ENCODE measurements at regions not wholly inside any gene's neighbourhood (a gene's known extent, or its start where the extent isn't known, plus 50 kb on each side); places are given as distances from the start of the nearest gene placed in this dataset.

DNA sequence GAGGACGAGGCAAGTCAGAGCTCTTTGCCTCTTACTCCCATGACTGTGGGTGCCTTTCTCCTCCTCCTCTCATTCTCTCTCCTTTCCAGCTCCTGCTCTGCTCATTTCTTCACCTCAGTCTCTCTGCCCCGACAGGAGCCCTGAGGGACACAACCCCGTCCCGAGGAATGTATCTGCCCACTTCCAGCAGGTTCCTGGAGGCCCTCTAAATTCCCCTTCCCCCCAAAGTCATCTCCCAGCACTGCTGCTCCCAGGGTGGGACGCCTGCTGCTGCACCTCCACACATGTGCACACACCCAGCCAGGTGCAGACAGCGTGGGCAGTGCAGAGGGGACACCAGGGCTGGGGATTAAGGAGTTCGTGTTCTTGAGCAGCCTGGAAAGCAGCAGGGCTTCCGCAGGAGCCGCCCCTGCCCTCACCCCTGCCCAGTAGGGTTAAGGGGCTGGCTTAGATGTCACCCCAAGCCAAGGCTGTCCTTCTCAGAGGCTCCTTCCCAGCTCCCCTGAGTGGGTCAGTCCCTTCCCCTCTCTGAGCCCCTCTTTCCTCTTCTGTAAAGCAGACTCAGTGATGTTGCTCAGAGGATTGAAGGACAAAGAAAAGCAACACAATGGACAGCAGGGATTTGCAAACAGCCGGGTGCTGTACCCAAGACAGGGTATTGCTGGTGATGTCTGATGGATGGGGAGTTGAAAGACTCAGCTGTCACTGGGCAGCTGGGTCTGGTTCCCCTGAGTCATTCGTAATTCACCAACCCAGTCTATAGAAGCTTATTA is 346.0 kb downstream of the MATN1 start:
- no peak for TF ChIP-seq POLR2AphosphoS5 (IDR thresholded peaks at IDR 0.05; ENCODE audit: low read depth, low read length)
- TF ChIP-seq TAF1 (IDR thresholded peaks at IDR 0.05; ENCODE audit: borderline replicate concordance, insufficient read depth, low read length), result no peak
- no peak for TF ChIP-seq SIN3A (IDR thresholded peaks at IDR 0.05; ENCODE audit: borderline replicate concordance, insufficient read depth, low read length)
- TF ChIP-seq, protein P1, sequence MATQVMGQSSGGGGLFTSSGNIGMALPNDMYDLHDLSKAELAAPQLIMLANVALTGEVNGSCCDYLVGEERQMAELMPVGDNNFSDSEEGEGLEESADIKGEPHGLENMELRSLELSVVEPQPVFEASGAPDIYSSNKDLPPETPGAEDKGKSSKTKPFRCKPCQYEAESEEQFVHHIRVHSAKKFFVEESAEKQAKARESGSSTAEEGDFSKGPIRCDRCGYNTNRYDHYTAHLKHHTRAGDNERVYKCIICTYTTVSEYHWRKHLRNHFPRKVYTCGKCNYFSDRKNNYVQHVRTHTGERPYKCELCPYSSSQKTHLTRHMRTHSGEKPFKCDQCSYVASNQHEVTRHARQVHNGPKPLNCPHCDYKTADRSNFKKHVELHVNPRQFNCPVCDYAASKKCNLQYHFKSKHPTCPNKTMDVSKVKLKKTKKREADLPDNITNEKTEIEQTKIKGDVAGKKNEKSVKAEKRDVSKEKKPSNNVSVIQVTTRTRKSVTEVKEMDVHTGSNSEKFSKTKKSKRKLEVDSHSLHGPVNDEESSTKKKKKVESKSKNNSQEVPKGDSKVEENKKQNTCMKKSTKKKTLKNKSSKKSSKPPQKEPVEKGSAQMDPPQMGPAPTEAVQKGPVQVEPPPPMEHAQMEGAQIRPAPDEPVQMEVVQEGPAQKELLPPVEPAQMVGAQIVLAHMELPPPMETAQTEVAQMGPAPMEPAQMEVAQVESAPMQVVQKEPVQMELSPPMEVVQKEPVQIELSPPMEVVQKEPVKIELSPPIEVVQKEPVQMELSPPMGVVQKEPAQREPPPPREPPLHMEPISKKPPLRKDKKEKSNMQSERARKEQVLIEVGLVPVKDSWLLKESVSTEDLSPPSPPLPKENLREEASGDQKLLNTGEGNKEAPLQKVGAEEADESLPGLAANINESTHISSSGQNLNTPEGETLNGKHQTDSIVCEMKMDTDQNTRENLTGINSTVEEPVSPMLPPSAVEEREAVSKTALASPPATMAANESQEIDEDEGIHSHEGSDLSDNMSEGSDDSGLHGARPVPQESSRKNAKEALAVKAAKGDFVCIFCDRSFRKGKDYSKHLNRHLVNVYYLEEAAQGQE (IDR thresholded peaks at IDR 0.05; ENCODE audit: insufficient read depth in 1 of 2, low read depth in 2 of 2, low read length in 2 of 2), result no peak

Data from PFSK-1 (cell line).